ENCODE measurements at regions not wholly inside any gene's neighbourhood (a gene's known extent, or its start where the extent isn't known, plus 50 kb on each side); places are given as distances from the start of the nearest gene placed in this dataset.

DNA sequence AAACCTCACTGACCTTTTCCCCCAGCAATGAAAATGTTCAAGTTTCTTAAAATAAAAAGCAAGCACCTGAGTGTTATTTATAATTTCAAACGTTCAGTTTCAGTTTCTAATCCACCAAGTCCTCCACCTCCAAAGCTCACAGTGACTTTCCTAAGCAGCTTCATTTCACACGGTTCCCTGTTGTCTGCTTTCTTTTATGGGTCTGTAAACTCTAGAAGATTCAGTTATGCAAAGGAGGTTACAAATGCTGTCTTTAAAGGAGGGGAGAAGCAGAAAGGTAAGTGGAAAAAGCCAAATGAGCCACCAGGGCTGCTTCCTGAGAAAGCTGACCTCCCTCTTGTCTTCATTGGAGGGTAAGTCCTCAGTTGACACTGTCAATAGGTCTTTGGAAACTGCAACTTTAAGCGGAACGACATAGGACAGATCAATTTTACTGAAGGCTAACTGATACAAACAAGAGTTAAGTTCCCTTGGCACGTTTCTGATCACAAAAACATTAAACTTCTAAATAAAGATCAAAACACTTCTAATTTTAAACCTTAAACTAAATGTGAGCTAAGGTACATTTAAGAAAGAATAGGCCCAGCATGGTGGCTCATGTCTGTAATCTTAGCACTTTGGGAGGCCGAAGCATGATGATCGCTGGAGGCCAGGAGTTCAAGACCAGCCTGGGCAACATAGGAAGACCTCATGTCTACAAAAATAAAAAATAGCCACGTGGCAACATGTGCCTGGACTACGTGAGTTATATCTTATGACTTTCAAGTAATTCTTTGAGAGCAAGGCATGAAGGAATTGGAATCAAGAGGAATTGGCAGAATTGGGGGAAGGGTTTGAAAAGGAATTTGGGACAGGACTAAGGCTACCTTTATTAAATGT lies 151.9 kb upstream of the UBE2E1 start (continued):
- TF ChIP-seq, protein P1, sequence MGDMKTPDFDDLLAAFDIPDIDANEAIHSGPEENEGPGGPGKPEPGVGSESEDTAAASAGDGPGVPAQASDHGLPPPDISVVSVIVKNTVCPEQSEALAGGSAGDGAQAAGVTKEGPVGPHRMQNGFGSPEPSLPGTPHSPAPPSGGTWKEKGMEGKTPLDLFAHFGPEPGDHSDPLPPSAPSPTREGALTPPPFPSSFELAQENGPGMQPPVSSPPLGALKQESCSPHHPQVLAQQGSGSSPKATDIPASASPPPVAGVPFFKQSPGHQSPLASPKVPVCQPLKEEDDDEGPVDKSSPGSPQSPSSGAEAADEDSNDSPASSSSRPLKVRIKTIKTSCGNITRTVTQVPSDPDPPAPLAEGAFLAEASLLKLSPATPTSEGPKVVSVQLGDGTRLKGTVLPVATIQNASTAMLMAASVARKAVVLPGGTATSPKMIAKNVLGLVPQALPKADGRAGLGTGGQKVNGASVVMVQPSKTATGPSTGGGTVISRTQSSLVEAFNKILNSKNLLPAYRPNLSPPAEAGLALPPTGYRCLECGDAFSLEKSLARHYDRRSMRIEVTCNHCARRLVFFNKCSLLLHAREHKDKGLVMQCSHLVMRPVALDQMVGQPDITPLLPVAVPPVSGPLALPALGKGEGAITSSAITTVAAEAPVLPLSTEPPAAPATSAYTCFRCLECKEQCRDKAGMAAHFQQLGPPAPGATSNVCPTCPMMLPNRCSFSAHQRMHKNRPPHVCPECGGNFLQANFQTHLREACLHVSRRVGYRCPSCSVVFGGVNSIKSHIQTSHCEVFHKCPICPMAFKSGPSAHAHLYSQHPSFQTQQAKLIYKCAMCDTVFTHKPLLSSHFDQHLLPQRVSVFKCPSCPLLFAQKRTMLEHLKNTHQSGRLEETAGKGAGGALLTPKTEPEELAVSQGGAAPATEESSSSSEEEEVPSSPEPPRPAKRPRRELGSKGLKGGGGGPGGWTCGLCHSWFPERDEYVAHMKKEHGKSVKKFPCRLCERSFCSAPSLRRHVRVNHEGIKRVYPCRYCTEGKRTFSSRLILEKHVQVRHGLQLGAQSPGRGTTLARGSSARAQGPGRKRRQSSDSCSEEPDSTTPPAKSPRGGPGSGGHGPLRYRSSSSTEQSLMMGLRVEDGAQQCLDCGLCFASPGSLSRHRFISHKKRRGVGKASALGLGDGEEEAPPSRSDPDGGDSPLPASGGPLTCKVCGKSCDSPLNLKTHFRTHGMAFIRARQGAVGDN (IDR thresholded peaks at IDR 0.05) = peak; percentile 14; the same call in 1 of the 2 replicates
- TF ChIP-seq NFYB (IDR thresholded peaks at IDR 0.05; ENCODE audit: insufficient read depth, low read depth, low read length) (peak; percentile 65; the same call in 1 of the 2 replicates), MYC (IDR thresholded peaks at IDR 0.05; ENCODE audit: insufficient read depth, insufficient read length, insufficient replicate concordance, low read length, severe bottlenecking) (no peak), SIX5 (IDR thresholded peaks at IDR 0.05; ENCODE audit: low read depth, low read length, severe bottlenecking) (no peak), TAF1 (IDR thresholded peaks at IDR 0.05; ENCODE audit: borderline replicate concordance, low read depth, low read length) (peak; percentile 46; the same call in 1 of the 2 replicates), POLR2A (IDR thresholded peaks at IDR 0.05; ENCODE audit: low read depth, low read length) (no peak)
- TF ChIP-seq, protein P2, sequence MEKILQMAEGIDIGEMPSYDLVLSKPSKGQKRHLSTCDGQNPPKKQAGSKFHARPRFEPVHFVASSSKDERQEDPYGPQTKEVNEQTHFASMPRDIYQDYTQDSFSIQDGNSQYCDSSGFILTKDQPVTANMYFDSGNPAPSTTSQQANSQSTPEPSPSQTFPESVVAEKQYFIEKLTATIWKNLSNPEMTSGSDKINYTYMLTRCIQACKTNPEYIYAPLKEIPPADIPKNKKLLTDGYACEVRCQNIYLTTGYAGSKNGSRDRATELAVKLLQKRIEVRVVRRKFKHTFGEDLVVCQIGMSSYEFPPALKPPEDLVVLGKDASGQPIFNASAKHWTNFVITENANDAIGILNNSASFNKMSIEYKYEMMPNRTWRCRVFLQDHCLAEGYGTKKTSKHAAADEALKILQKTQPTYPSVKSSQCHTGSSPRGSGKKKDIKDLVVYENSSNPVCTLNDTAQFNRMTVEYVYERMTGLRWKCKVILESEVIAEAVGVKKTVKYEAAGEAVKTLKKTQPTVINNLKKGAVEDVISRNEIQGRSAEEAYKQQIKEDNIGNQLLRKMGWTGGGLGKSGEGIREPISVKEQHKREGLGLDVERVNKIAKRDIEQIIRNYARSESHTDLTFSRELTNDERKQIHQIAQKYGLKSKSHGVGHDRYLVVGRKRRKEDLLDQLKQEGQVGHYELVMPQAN (conservative IDR thresholded peaks at IDR 0.05) = 0 out of 2 replicates have a peak, but pooled peaks have one; percentile 47
- TF ChIP-seq, protein P3, sequence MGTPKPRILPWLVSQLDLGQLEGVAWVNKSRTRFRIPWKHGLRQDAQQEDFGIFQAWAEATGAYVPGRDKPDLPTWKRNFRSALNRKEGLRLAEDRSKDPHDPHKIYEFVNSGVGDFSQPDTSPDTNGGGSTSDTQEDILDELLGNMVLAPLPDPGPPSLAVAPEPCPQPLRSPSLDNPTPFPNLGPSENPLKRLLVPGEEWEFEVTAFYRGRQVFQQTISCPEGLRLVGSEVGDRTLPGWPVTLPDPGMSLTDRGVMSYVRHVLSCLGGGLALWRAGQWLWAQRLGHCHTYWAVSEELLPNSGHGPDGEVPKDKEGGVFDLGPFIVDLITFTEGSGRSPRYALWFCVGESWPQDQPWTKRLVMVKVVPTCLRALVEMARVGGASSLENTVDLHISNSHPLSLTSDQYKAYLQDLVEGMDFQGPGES (IDR thresholded peaks at IDR 0.05) = no peak
